ENCODE measurements at regions not wholly inside any gene's neighbourhood (a gene's known extent, or its start where the extent isn't known, plus 50 kb on each side); places are given as distances from the start of the nearest gene placed in this dataset.
"Not testable (repeated sequence)": the region's sequence is repeated elsewhere in the genome, so short reads cannot be mapped to it uniquely, and the experiment has no call there.

- H3K4me1 ChIP-seq (ENCODE audit: control insufficient read depth, low read depth, low read length), result no peaks in the 10 kb centered on the region
- H2AK5ac ChIP-seq (ENCODE audit: low read length), result no peak overlapping the region
- no peak overlapping the region for H3K4me2 ChIP-seq (ENCODE audit: low read length)
- H3K4me3 ChIP-seq (ENCODE audit: low read length), result no peak overlapping the region
- H3K79me2 ChIP-seq (ENCODE audit: control insufficient read depth, insufficient read depth, low read length), result no peaks in the 10 kb centered on the region
- no peak overlapping the region for H4K8ac ChIP-seq (ENCODE audit: low read depth, low read length)
- WGBS (ENCODE audit: extremely low coverage, insufficient coverage, low lambda C conversion rate), result no CpG with 5 or more reads among the region's 3 CpGs
- H2BK120ac ChIP-seq (ENCODE audit: low read depth, low read length), result no peak overlapping the region
- H3K56ac ChIP-seq (ENCODE audit: low read length), result no peak overlapping the region
- no peak overlapping the region for H3K18ac ChIP-seq (ENCODE audit: low read length)
- DNase-seq, result no peak
- no peak overlapping the region for H2BK15ac ChIP-seq (replicated peaks; ENCODE audit: low read depth)
- no peak overlapping the region for H3K23ac ChIP-seq (ENCODE audit: low read length)
- no peak overlapping the region for H2BK5ac ChIP-seq (ENCODE audit: low read length)
- no peak overlapping the region for H3K27ac ChIP-seq (ENCODE audit: low read depth, low read length)
- no peak overlapping the region for H3K9ac ChIP-seq (ENCODE audit: low read length)
- no peaks in the 10 kb centered on the region for H3K79me1 ChIP-seq (ENCODE audit: low read length)
- H3K27me3 ChIP-seq (ENCODE audit: insufficient read depth, low read length, poor library complexity), result no peaks in the 10 kb centered on the region
- no peaks in the 10 kb centered on the region for H3K36me3 ChIP-seq (ENCODE audit: control insufficient read depth, insufficient read depth, low read length)
- no peak overlapping the region for H4K5ac ChIP-seq (ENCODE audit: low read length)
- H3K4ac ChIP-seq (ENCODE audit: low read depth, low read length), result no peak overlapping the region
Measured at GRCh38 chr10:52571516-52572182, 200.9 kb downstream of the MBL2 start.

GRCh38 chr10:52573347-52573746 lies 199.2 kb downstream of the MBL2 start:
- Histone ChIP-seq H3K23ac (ENCODE audit: low read length) (no peak overlapping the region), H3K27me3 (ENCODE audit: insufficient read depth, low read length, poor library complexity) (no peaks in the 10 kb centered on the region), H3K4me1 (ENCODE audit: control insufficient read depth, low read depth, low read length) (no peaks in the 10 kb centered on the region), H3K56ac (ENCODE audit: low read length) (no peak overlapping the region), H3K79me1 (ENCODE audit: low read length) (no peaks in the 10 kb centered on the region), H2AK5ac (ENCODE audit: low read length) (no peak overlapping the region), H4K8ac (ENCODE audit: low read depth, low read length) (no peak overlapping the region), H3K36me3 (ENCODE audit: control insufficient read depth, insufficient read depth, low read length) (no peaks in the 10 kb centered on the region), H3K18ac (ENCODE audit: low read length) (no peak overlapping the region), H3K4ac (ENCODE audit: low read depth, low read length) (no peak overlapping the region), H3K4me2 (ENCODE audit: low read length) (no peak overlapping the region), H3K4me3 (ENCODE audit: low read length) (no peak overlapping the region), H2BK5ac (ENCODE audit: low read length) (no peak overlapping the region), H3K27ac (ENCODE audit: low read depth, low read length) (no peak overlapping the region), H3K9ac (ENCODE audit: low read length) (no peak overlapping the region), H2BK15ac (replicated peaks; ENCODE audit: low read depth) (no peak overlapping the region), H3K79me2 (ENCODE audit: control insufficient read depth, insufficient read depth, low read length) (no peaks in the 10 kb centered on the region), H4K5ac (ENCODE audit: low read length) (no peak overlapping the region), H2BK120ac (ENCODE audit: low read depth, low read length) (no peak overlapping the region)
- no CpG with 5 or more reads among the region's 2 CpGs for WGBS (ENCODE audit: extremely low coverage, insufficient coverage, low lambda C conversion rate)
- DNase-seq, result no peak

- no peak overlapping the region for H3K9ac ChIP-seq (ENCODE audit: low read length)
- H3K56ac ChIP-seq (ENCODE audit: low read length), result no peak overlapping the region
- H2BK120ac ChIP-seq (ENCODE audit: low read depth, low read length), result no peak overlapping the region
- no peaks in the 10 kb centered on the region for H3K4me1 ChIP-seq (ENCODE audit: control insufficient read depth, low read depth, low read length)
- H3K4me3 ChIP-seq (ENCODE audit: low read length), result no peak overlapping the region
- no peak overlapping the region for H4K8ac ChIP-seq (ENCODE audit: low read depth, low read length)
- H3K79me1 ChIP-seq (ENCODE audit: low read length), result no peaks in the 10 kb centered on the region
- H2BK5ac ChIP-seq (ENCODE audit: low read length), result no peak overlapping the region
- H3K23ac ChIP-seq (ENCODE audit: low read length), result no peak overlapping the region
- H3K4me2 ChIP-seq (ENCODE audit: low read length), result no peak overlapping the region
- no peak overlapping the region for H4K5ac ChIP-seq (ENCODE audit: low read length)
- H2AK5ac ChIP-seq (ENCODE audit: low read length), result no peak overlapping the region
- H3K36me3 ChIP-seq (ENCODE audit: control insufficient read depth, insufficient read depth, low read length), result no peaks in the 10 kb centered on the region
- no CpG with 5 or more reads among the region's 2 CpGs for WGBS (ENCODE audit: extremely low coverage, insufficient coverage, low lambda C conversion rate)
- H3K18ac ChIP-seq (ENCODE audit: low read length), result no peak overlapping the region
- H3K27me3 ChIP-seq (ENCODE audit: insufficient read depth, low read length, poor library complexity), result no peaks in the 10 kb centered on the region
- H3K27ac ChIP-seq (ENCODE audit: low read depth, low read length), result no peak overlapping the region
- no peak overlapping the region for H3K4ac ChIP-seq (ENCODE audit: low read depth, low read length)
- no peaks in the 10 kb centered on the region for H3K79me2 ChIP-seq (ENCODE audit: control insufficient read depth, insufficient read depth, low read length)
- no peak overlapping the region for H2BK15ac ChIP-seq (replicated peaks; ENCODE audit: low read depth)
- no peak for DNase-seq
Measured at GRCh38 chr10:52574697-52575096, 197.9 kb downstream of the MBL2 start.

- no peak for DNase-seq
- Histone ChIP-seq H4K5ac (ENCODE audit: low read length) (no peak overlapping the region), H3K79me1 (ENCODE audit: low read length) (no peaks in the 10 kb centered on the region), H3K23ac (ENCODE audit: low read length) (no peak overlapping the region), H2BK5ac (ENCODE audit: low read length) (no peak overlapping the region), H4K8ac (ENCODE audit: low read depth, low read length) (no peak overlapping the region), H3K36me3 (ENCODE audit: control insufficient read depth, insufficient read depth, low read length) (no peaks in the 10 kb centered on the region), H2BK120ac (ENCODE audit: low read depth, low read length) (no peak overlapping the region), H2AK5ac (ENCODE audit: low read length) (no peak overlapping the region), H3K9ac (ENCODE audit: low read length) (no peak overlapping the region), H3K27ac (ENCODE audit: low read depth, low read length) (no peak overlapping the region), H3K27me3 (ENCODE audit: insufficient read depth, low read length, poor library complexity) (no peaks in the 10 kb centered on the region), H3K4me3 (ENCODE audit: low read length) (no peak overlapping the region), H3K18ac (ENCODE audit: low read length) (no peak overlapping the region), H3K56ac (ENCODE audit: low read length) (no peak overlapping the region), H2BK15ac (replicated peaks; ENCODE audit: low read depth) (no peak overlapping the region), H3K4me2 (ENCODE audit: low read length) (no peak overlapping the region), H3K79me2 (ENCODE audit: control insufficient read depth, insufficient read depth, low read length) (no peaks in the 10 kb centered on the region), H3K4me1 (ENCODE audit: control insufficient read depth, low read depth, low read length) (no peaks in the 10 kb centered on the region), H3K4ac (ENCODE audit: low read depth, low read length) (no peak overlapping the region)
- WGBS (ENCODE audit: extremely low coverage, insufficient coverage, low lambda C conversion rate), result 100% methylated on average over 2 of the region's 2 CpGs
Measured at GRCh38 chr10:52577047-52577446, 195.5 kb downstream of the MBL2 start.

GRCh38 chr10:52578871-52579405 lies 193.6 kb downstream of the MBL2 start:
- no peak for DNase-seq
- Histone ChIP-seq H2AK5ac (ENCODE audit: low read length) (no peak overlapping the region), H3K23ac (ENCODE audit: low read length) (no peak overlapping the region), H3K9ac (ENCODE audit: low read length) (no peak overlapping the region), H3K27me3 (ENCODE audit: insufficient read depth, low read length, poor library complexity) (no peaks in the 10 kb centered on the region), H3K27ac (ENCODE audit: low read depth, low read length) (no peak overlapping the region), H3K4me1 (ENCODE audit: control insufficient read depth, low read depth, low read length) (no peaks in the 10 kb centered on the region), H4K8ac (ENCODE audit: low read depth, low read length) (no peak overlapping the region), H2BK15ac (replicated peaks; ENCODE audit: low read depth) (no peak overlapping the region), H3K4me2 (ENCODE audit: low read length) (no peak overlapping the region), H2BK120ac (ENCODE audit: low read depth, low read length) (no peak overlapping the region), H3K18ac (ENCODE audit: low read length) (no peak overlapping the region), H3K56ac (ENCODE audit: low read length) (no peak overlapping the region), H3K79me1 (ENCODE audit: low read length) (no peaks in the 10 kb centered on the region), H3K79me2 (ENCODE audit: control insufficient read depth, insufficient read depth, low read length) (no peaks in the 10 kb centered on the region), H2BK5ac (ENCODE audit: low read length) (no peak overlapping the region), H4K5ac (ENCODE audit: low read length) (no peak overlapping the region), H3K36me3 (ENCODE audit: control insufficient read depth, insufficient read depth, low read length) (no peaks in the 10 kb centered on the region), H3K4ac (ENCODE audit: low read depth, low read length) (no peak overlapping the region), H3K4me3 (ENCODE audit: low read length) (no peak overlapping the region)
- WGBS (ENCODE audit: extremely low coverage, insufficient coverage, low lambda C conversion rate), result no CpG with 5 or more reads among the region's 5 CpGs

- H2BK120ac ChIP-seq (ENCODE audit: low read depth, low read length); H4K8ac ChIP-seq (ENCODE audit: low read depth, low read length); H3K4me3 ChIP-seq (ENCODE audit: low read length): not testable (repeated sequence)
Measured at GRCh38 chr10:52581636-52582035, 190.9 kb downstream of the MBL2 start.

More at GRCh38 chr10:52581636-52582035, 190.9 kb downstream of the MBL2 start:
- not testable (repeated sequence) for DNase-seq; H3K79me1 ChIP-seq (ENCODE audit: low read length); H2AK5ac ChIP-seq (ENCODE audit: low read length); H2BK15ac ChIP-seq (replicated peaks; ENCODE audit: low read depth); H2BK5ac ChIP-seq (ENCODE audit: low read length); H3K18ac ChIP-seq (ENCODE audit: low read length); H3K36me3 ChIP-seq (ENCODE audit: control insufficient read depth, insufficient read depth, low read length); H3K79me2 ChIP-seq (ENCODE audit: control insufficient read depth, insufficient read depth, low read length); H3K4ac ChIP-seq (ENCODE audit: low read depth, low read length); H3K23ac ChIP-seq (ENCODE audit: low read length); H3K9ac ChIP-seq (ENCODE audit: low read length); H4K5ac ChIP-seq (ENCODE audit: low read length); H3K4me1 ChIP-seq (ENCODE audit: control insufficient read depth, low read depth, low read length); H3K27ac ChIP-seq (ENCODE audit: low read depth, low read length); H3K27me3 ChIP-seq (ENCODE audit: insufficient read depth, low read length, poor library complexity); H3K4me2 ChIP-seq (ENCODE audit: low read length); H3K56ac ChIP-seq (ENCODE audit: low read length)
- WGBS (ENCODE audit: extremely low coverage, insufficient coverage, low lambda C conversion rate), result no CpG with 5 or more reads among the region's 2 CpGs
